ENCODE measurements at regions not wholly inside any gene's neighbourhood (a gene's known extent, or its start where the extent isn't known, plus 50 kb on each side); places are given as distances from the start of the nearest gene placed in this dataset.

GRCh38 chr2:15765686-15766302 lies 174.1 kb downstream of the DDX1 start:
- Mint-ChIP-seq H3K4me1 (no peaks in the 10 kb centered on the region), H3K36me3 (no peaks in the 10 kb centered on the region), H3K27ac (no peak overlapping the region), H3K4me3 (no peak overlapping the region), H3K9me3 (no peaks in the 10 kb centered on the region), H3K27me3 (ENCODE audit: low read depth in 2 of 2) (peaks cover 0 to 3% of the 10 kb centered on the region in 2 donors)
- no peak for DNase-seq
- Histone ChIP-seq H3K9me3 (ENCODE audit: control insufficient read depth, insufficient read depth, low read length) (no peaks in the 10 kb centered on the region), H3K4me3 (ENCODE audit: low read length) (no peak overlapping the region), H3K27ac (ENCODE audit: low read length) (no peak overlapping the region), H3K27me3 (ENCODE audit: control insufficient read depth, insufficient read depth, low read length) (no peaks in the 10 kb centered on the region), H3K4me1 (ENCODE audit: control insufficient read depth, insufficient read depth, low read length) (no peaks in the 10 kb centered on the region), H3K36me3 (ENCODE audit: control insufficient read depth, insufficient read depth, low read length) (no peaks in the 10 kb centered on the region)
- WGBS (ENCODE audit: insufficient coverage), result 85% methylated on average over 13 of the region's 13 CpGs
- no peak for ATAC-seq
- TF ChIP-seq CTCF (IDR thresholded peaks at IDR 0.05), result no peak
- intact Hi-C loops (cut with micrococcal nuclease), result no loop called here

- Histone ChIP-seq H3K27me3 (ENCODE audit: control insufficient read depth, insufficient read depth, low read length) (no peaks in the 10 kb centered on the region), H3K4me3 (ENCODE audit: low read length) (no peak overlapping the region), H3K4me1 (ENCODE audit: control insufficient read depth, insufficient read depth, low read length) (no peaks in the 10 kb centered on the region), H3K9me3 (ENCODE audit: control insufficient read depth, insufficient read depth, low read length) (no peaks in the 10 kb centered on the region), H3K27ac (ENCODE audit: low read length) (no peak overlapping the region), H3K36me3 (ENCODE audit: control insufficient read depth, insufficient read depth, low read length) (no peaks in the 10 kb centered on the region)
- Mint-ChIP-seq H3K4me1 (no peaks in the 10 kb centered on the region), H3K27ac (no peak overlapping the region), H3K9me3 (no peaks in the 10 kb centered on the region), H3K27me3 (ENCODE audit: low read depth in 2 of 2) (peaks cover 0 to 3% of the 10 kb centered on the region in 2 donors), H3K4me3 (no peak overlapping the region), H3K36me3 (no peaks in the 10 kb centered on the region)
- no peak for ATAC-seq
- no peak for TF ChIP-seq CTCF (IDR thresholded peaks at IDR 0.05)
- 90% methylated on average over 7 of the region's 9 CpGs for WGBS (ENCODE audit: insufficient coverage)
- DNase-seq, result no peak
- intact Hi-C loops (cut with micrococcal nuclease), result no loop called here
These were observed 174.0 kb upstream of the MYCN start for GRCh38 chr2:15766303-15766861.

GRCh38 chr2:15766911-15767597 lies 173.3 kb upstream of the MYCN start:
- 89% methylated on average over 17 of the region's 17 CpGs for WGBS (ENCODE audit: insufficient coverage)
- Mint-ChIP-seq H3K36me3 (no peaks in the 10 kb centered on the region), H3K27me3 (ENCODE audit: low read depth in 2 of 2) (peaks cover 0 to 3% of the 10 kb centered on the region in 2 donors), H3K27ac (no peak overlapping the region), H3K9me3 (no peaks in the 10 kb centered on the region), H3K4me1 (no peaks in the 10 kb centered on the region), H3K4me3 (no peak overlapping the region)
- Histone ChIP-seq H3K27ac (ENCODE audit: low read length) (no peak overlapping the region), H3K9me3 (ENCODE audit: control insufficient read depth, insufficient read depth, low read length) (no peaks in the 10 kb centered on the region), H3K36me3 (ENCODE audit: control insufficient read depth, insufficient read depth, low read length) (no peaks in the 10 kb centered on the region), H3K4me3 (ENCODE audit: low read length) (no peak overlapping the region), H3K4me1 (ENCODE audit: control insufficient read depth, insufficient read depth, low read length) (no peaks in the 10 kb centered on the region), H3K27me3 (ENCODE audit: control insufficient read depth, insufficient read depth, low read length) (no peaks in the 10 kb centered on the region)
- DNase-seq (no peak), ATAC-seq (no peak)
- no peak for TF ChIP-seq CTCF (IDR thresholded peaks at IDR 0.05)
- intact Hi-C loops (cut with micrococcal nuclease), result no loop called here
